Neural progenitor cell (in vitro differentiated cells): ENCODE measurements at regions not wholly inside any gene's neighbourhood (a gene's known extent, or its start where the extent isn't known, plus 50 kb on each side); places are given as distances from the start of the nearest gene placed in this dataset.
A peak's percentile ranks its signal among the peaks of the same experiment; 100 is the strongest.

Source experiments
- DNase-seq: peaks from one replicate; pipeline ENCODE4 v3.0.0-alpha.2; 2016; ENCODE audit warnings: low spot score
- H2AFZ ChIP-seq: fragments of 200-600 bp; sonication (generic); replicated peaks from 2 replicates; pipeline ENCODE4 v1.6.1; 2016; ENCODE audit warnings: antibody characterized with exemption
- H3F3A ChIP-seq: fragments of 200-600 bp; sonication (generic); 2 replicates; pipeline ENCODE4 v1.6.1; 2016; ENCODE audit warnings: antibody characterized with exemption, low read depth
- H3K27ac ChIP-seq: fragments of 200-600 bp; sonication (generic); 2 replicates; pipeline ENCODE4 v1.5.1; 2016; ENCODE audit warnings: mild to moderate bottlenecking
- H3K27me3 ChIP-seq: fragments of 200-600 bp; sonication (generic); 2 replicates; pipeline ENCODE4 v1.6.1; 2016; ENCODE audit warnings: mild to moderate bottlenecking, moderate library complexity
- H3K36me3 ChIP-seq: fragments of 200-600 bp; sonication (generic); 2 replicates; pipeline ENCODE4 v1.5.1; 2016
- H3K4me1 ChIP-seq: fragments of 200-600 bp; sonication (generic); 2 replicates; pipeline ENCODE4 v1.6.1; 2016; ENCODE audit warnings: mixed run types
- H3K4me2 ChIP-seq: fragments of 200-600 bp; sonication (generic); 2 replicates; pipeline ENCODE4 v1.6.1; 2016
- H3K4me3 ChIP-seq: fragments of 200-600 bp; sonication (generic); 2 replicates; pipeline ENCODE4 v1.5.1; 2016
- H3K79me2 ChIP-seq: fragments of 200-600 bp; sonication (generic); 2 replicates; pipeline ENCODE4 v1.6.1; 2016; ENCODE audit warnings: low read depth
- H3K9ac ChIP-seq: fragments of 200-600 bp; sonication (generic); 2 replicates; pipeline ENCODE4 v1.6.1; 2016
- H3K9me3 ChIP-seq: fragments of 200-600 bp; sonication (generic); 2 replicates; pipeline ENCODE4 v1.5.1; 2016; ENCODE audit warnings: low read depth
- H4K20me1 ChIP-seq: fragments of 200-600 bp; sonication (generic); 2 replicates; pipeline ENCODE4 v1.6.1; 2016; ENCODE audit warnings: low read depth
- H3K27ac Mint-ChIP-seq: 3 replicates; pipeline ENCODE4 v1.8.0; 2021; ENCODE audit warnings: mixed read lengths
- H3K27me3 Mint-ChIP-seq: 2 replicates; pipeline ENCODE4 v1.8.0; 2022; ENCODE audit warnings: low read depth, mild to moderate bottlenecking, inconsistent platforms, moderate library complexity, mixed read lengths; ENCODE audit not compliant: insufficient read depth
- H3K36me3 Mint-ChIP-seq: 3 replicates; pipeline ENCODE4 v1.8.0; 2021; ENCODE audit warnings: mixed read lengths
- H3K4me1 Mint-ChIP-seq: 3 replicates; pipeline ENCODE4 v1.8.0; 2021; ENCODE audit warnings: mixed read lengths
- H3K4me3 Mint-ChIP-seq: 3 replicates; pipeline ENCODE4 v1.8.0; 2021; ENCODE audit warnings: mild to moderate bottlenecking, moderate library complexity, mixed read lengths
- H3K9me3 Mint-ChIP-seq: 3 replicates; pipeline ENCODE4 v1.8.0; 2020; ENCODE audit warnings: mixed read lengths
- CTCF ChIP-seq: fragments of 200-600 bp; sonication (generic); IDR thresholded peaks from 2 replicates; pipeline ENCODE4 v1.5.1; 2017; ENCODE audit warnings: antibody characterized with exemption, mild to moderate bottlenecking
- EZH2 ChIP-seq: fragments of 200-600 bp; sonication (generic); IDR thresholded peaks from 2 replicates; pipeline ENCODE4 v1.6.1; 2017; ENCODE audit warnings: antibody characterized with exemption, mild to moderate bottlenecking, moderate library complexity
- EZH2phosphoT487 ChIP-seq: fragments of 200-600 bp; sonication (generic); IDR thresholded peaks from 2 replicates; pipeline ENCODE4 v1.6.1; 2017; ENCODE audit warnings: antibody characterized with exemption

- Histone ChIP-seq H4K20me1 (no peaks in the 10 kb centered on the region), H3K4me3 (no peak overlapping the region), H2AFZ (peak overlapping the region; percentile 20), H3K9me3 (no peaks in the 10 kb centered on the region), H3K27ac (no peak overlapping the region), H3K27me3 (no peaks in the 10 kb centered on the region), H3K79me2 (no peaks in the 10 kb centered on the region), H3K4me2 (no peak overlapping the region), H3K9ac (no peak overlapping the region), H3F3A (no peaks in the 10 kb centered on the region), H3K36me3 (no peaks in the 10 kb centered on the region), H3K4me1 (peaks cover 6% of the 10 kb centered on the region)
- H3K9me3 Mint-ChIP-seq, result no peaks in the 10 kb centered on the region
- no peak for TF ChIP-seq EZH2phosphoT487
- H3K27ac Mint-ChIP-seq, result no peak overlapping the region
- no peaks in the 10 kb centered on the region for H3K36me3 Mint-ChIP-seq
- peaks cover 3% of the 10 kb centered on the region for H3K27me3 Mint-ChIP-seq
- H3K4me3 Mint-ChIP-seq, result no peak overlapping the region
- no peak for DNase-seq
- peaks cover 6% of the 10 kb centered on the region for H3K4me1 Mint-ChIP-seq
Measured at GRCh38 chr9:108002371-108002956, 512.9 kb upstream of the KLF4 start.

- Histone ChIP-seq H3F3A (no peaks in the 10 kb centered on the region), H3K4me1 (peaks cover 6% of the 10 kb centered on the region), H3K9me3 (no peaks in the 10 kb centered on the region), H3K9ac (no peak overlapping the region), H2AFZ (no peak overlapping the region), H3K4me2 (no peak overlapping the region), H3K27me3 (no peaks in the 10 kb centered on the region), H3K79me2 (no peaks in the 10 kb centered on the region), H3K4me3 (no peak overlapping the region), H3K36me3 (no peaks in the 10 kb centered on the region), H3K27ac (no peak overlapping the region), H4K20me1 (no peaks in the 10 kb centered on the region)
- H3K27me3 Mint-ChIP-seq, result no peaks in the 10 kb centered on the region
- H3K27ac Mint-ChIP-seq, result no peak overlapping the region
- H3K4me3 Mint-ChIP-seq, result no peak overlapping the region
- no peak for DNase-seq
- no peaks in the 10 kb centered on the region for H3K36me3 Mint-ChIP-seq
- peaks cover 6% of the 10 kb centered on the region for H3K4me1 Mint-ChIP-seq
- TF ChIP-seq EZH2phosphoT487 (no peak), EZH2 (no peak), CTCF (no peak)
- H3K9me3 Mint-ChIP-seq, result no peaks in the 10 kb centered on the region
Measured at GRCh38 chr9:108001237-108001636, 511.7 kb upstream of the KLF4 start.

GRCh38 chr9:107999890-108000289, 510.3 kb upstream of the KLF4 start:
- TF ChIP-seq CTCF (no peak), EZH2phosphoT487 (no peak), EZH2 (no peak)
- Mint-ChIP-seq H3K4me3 (no peak overlapping the region), H3K27me3 (no peaks in the 10 kb centered on the region), H3K9me3 (no peaks in the 10 kb centered on the region), H3K4me1 (peaks cover 6% of the 10 kb centered on the region), H3K36me3 (no peaks in the 10 kb centered on the region), H3K27ac (no peak overlapping the region)
- no peak for DNase-seq
- no peak overlapping the region for H2AFZ ChIP-seq
- H3K27ac ChIP-seq, result no peak overlapping the region
- no peaks in the 10 kb centered on the region for H3K9me3 ChIP-seq
- H3K4me1 ChIP-seq, result peaks cover 6% of the 10 kb centered on the region
- H3K27me3 ChIP-seq, result no peaks in the 10 kb centered on the region
- no peaks in the 10 kb centered on the region for H3F3A ChIP-seq
- H4K20me1 ChIP-seq, result no peaks in the 10 kb centered on the region
- H3K36me3 ChIP-seq, result no peaks in the 10 kb centered on the region
- H3K4me3 ChIP-seq, result no peak overlapping the region
- H3K9ac ChIP-seq, result no peak overlapping the region
- H3K4me2 ChIP-seq, result no peak overlapping the region
- H3K79me2 ChIP-seq, result no peaks in the 10 kb centered on the region

GRCh38 chr9:107999011-107999410, 509.4 kb upstream of the KLF4 start:
- H3K9me3 Mint-ChIP-seq, result no peaks in the 10 kb centered on the region
- no peak overlapping the region for H2AFZ ChIP-seq
- no peak overlapping the region for H3K4me3 ChIP-seq
- H3K36me3 Mint-ChIP-seq, result no peaks in the 10 kb centered on the region
- peaks cover 6% of the 10 kb centered on the region for H3K4me1 Mint-ChIP-seq
- H3K79me2 ChIP-seq, result no peaks in the 10 kb centered on the region
- H3K36me3 ChIP-seq, result no peaks in the 10 kb centered on the region
- no peaks in the 10 kb centered on the region for H3F3A ChIP-seq
- peak overlapping the region; percentile 3 for H3K4me2 ChIP-seq
- no peak for TF ChIP-seq EZH2
- no peak for TF ChIP-seq CTCF
- TF ChIP-seq EZH2phosphoT487, result no peak
- H3K4me3 Mint-ChIP-seq, result no peak overlapping the region
- no peaks in the 10 kb centered on the region for H3K27me3 ChIP-seq
- no peak overlapping the region for H3K9ac ChIP-seq
- peaks cover 6% of the 10 kb centered on the region for H3K4me1 ChIP-seq
- no peak overlapping the region for H3K27ac ChIP-seq
- H3K27me3 Mint-ChIP-seq, result no peaks in the 10 kb centered on the region
- no peak overlapping the region for H3K27ac Mint-ChIP-seq
- H4K20me1 ChIP-seq, result no peaks in the 10 kb centered on the region
- peak; percentile 35 for DNase-seq
- no peaks in the 10 kb centered on the region for H3K9me3 ChIP-seq
